DOHH2 (cell line): ENCODE measurements at regions not wholly inside any gene's neighbourhood (a gene's known extent, or its start where the extent isn't known, plus 50 kb on each side); places are given as distances from the start of the nearest gene placed in this dataset.

Source experiments
- EZH2phosphoT487 ChIP-seq: fragments of 200-600 bp; sonication (generic); IDR thresholded peaks from 2 replicates; pipeline ENCODE4 v1.6.1; 2017; ENCODE audit warnings: borderline replicate concordance, mild to moderate bottlenecking, antibody characterized with exemption, low read length, moderate library complexity, mixed read lengths
- TF ChIP-seq, protein P1 (sequence below): fragments of 200-600 bp; sonication (generic); IDR thresholded peaks from one replicate; pipeline ENCODE4 v1.5.1; 2014; ENCODE audit warnings: antibody characterized with exemption, mild to moderate bottlenecking, low read depth, low read length; ENCODE audit not compliant: poor library complexity, severe bottlenecking

DNA sequence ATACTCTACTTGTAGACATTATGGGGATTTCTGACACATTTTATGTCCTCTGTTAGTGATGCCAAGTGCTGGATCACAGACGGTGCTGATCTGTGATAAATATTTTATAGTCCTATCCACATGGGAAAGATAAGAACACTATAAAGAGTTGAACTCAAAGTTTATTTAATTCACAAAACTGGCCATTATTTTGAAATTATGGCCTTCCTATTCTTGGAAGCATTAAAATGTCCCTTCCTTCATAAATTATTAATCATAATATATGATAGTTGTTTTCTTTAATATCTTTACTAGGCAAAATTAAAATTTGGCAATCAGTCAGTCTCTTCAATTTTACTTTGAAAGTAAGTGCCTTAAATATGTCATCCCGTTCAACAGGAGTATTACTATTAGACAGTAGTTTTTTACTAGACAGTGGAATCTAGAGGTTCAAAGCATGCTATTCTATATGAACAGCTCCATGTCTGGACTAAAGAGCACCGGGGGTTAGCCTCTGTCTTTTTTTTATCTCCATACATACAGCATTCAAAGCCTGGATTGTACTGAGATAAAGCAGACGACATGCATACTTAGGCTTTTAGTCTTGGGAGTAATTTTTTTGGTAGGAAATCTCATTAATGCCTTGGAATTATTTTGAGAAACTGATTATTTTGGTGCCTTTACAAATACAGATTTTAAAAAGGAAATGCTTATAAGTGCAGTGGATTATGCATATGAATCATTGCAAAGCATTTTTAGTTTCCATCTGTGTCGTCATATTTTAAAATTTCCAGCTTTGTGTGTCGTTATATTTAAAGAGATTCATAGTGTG is 306.1 kb upstream of the RGS6 start:
- TF ChIP-seq, protein P1, sequence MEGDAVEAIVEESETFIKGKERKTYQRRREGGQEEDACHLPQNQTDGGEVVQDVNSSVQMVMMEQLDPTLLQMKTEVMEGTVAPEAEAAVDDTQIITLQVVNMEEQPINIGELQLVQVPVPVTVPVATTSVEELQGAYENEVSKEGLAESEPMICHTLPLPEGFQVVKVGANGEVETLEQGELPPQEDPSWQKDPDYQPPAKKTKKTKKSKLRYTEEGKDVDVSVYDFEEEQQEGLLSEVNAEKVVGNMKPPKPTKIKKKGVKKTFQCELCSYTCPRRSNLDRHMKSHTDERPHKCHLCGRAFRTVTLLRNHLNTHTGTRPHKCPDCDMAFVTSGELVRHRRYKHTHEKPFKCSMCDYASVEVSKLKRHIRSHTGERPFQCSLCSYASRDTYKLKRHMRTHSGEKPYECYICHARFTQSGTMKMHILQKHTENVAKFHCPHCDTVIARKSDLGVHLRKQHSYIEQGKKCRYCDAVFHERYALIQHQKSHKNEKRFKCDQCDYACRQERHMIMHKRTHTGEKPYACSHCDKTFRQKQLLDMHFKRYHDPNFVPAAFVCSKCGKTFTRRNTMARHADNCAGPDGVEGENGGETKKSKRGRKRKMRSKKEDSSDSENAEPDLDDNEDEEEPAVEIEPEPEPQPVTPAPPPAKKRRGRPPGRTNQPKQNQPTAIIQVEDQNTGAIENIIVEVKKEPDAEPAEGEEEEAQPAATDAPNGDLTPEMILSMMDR: no peak
- TF ChIP-seq EZH2phosphoT487: no peak
